PC-3 (cell line): ENCODE measurements at regions not wholly inside any gene's neighbourhood (a gene's known extent, or its start where the extent isn't known, plus 50 kb on each side); places are given as distances from the start of the nearest gene placed in this dataset.

ENCODE experiments used
- CTCF ChIP-seq: fragments of 300-600 bp; sonication (generic); conservative IDR thresholded peaks from 2 replicates; pipeline ENCODE4 v1.5.1; 2017; ENCODE audit warnings: antibody characterized with exemption, low read depth, mild to moderate bottlenecking, low read length
- EZH2 ChIP-seq: fragments of 300-600 bp; sonication (generic); IDR thresholded peaks from one replicate; pipeline ENCODE4 v1.6.1; 2017; ENCODE audit warnings: antibody characterized with exemption, mild to moderate bottlenecking, low read length; ENCODE audit not compliant: unreplicated experiment
- EZH2phosphoT487 ChIP-seq: fragments of 300-600 bp; sonication (generic); IDR thresholded peaks from 2 replicates; pipeline ENCODE4 v1.6.1; 2018; ENCODE audit warnings: mild to moderate bottlenecking, antibody characterized with exemption, low read length, borderline replicate concordance

GRCh38 chr12:64992116-64992515 lies 129.0 kb downstream of the WIF1 start:
- TF ChIP-seq EZH2phosphoT487 (no peak), CTCF (no peak), EZH2 (no peak)
